GM12878 (cell line): ENCODE measurements at regions not wholly inside any gene's neighbourhood (a gene's known extent, or its start where the extent isn't known, plus 50 kb on each side); places are given as distances from the start of the nearest gene placed in this dataset.

Experiments
- CEBPB ChIP-seq, 2 experiments: fragments of 150-350 bp in 1 of 2; IDR thresholded peaks; 2 replicates each; pipeline ENCODE4 v1.6.1; 2012 to 2014; ENCODE audit warnings: low read depth in 2 of 2, low read length in 2 of 2, borderline replicate concordance in 1 of 2, inconsistent platforms in 1 of 2
- CTCF ChIP-seq, 3 experiments: IDR thresholded peaks in 2 of 3; conservative IDR thresholded peaks in 1 of 3; 2 replicates each; pipeline ENCODE4 v1.5.1; 2011; ENCODE audit warnings: low read depth in 3 of 3, low read length in 3 of 3, mild to moderate bottlenecking in 3 of 3, control low read depth in 2 of 3, moderate library complexity in 2 of 3, inconsistent platforms in 1 of 3, mixed read lengths in 1 of 3; ENCODE audit not compliant: control insufficient read depth in 2 of 3, insufficient read depth in 1 of 3; ENCODE audit errors: extremely low read depth in 1 of 3
- SIN3A ChIP-seq: IDR thresholded peaks from 2 replicates; pipeline ENCODE4 v1.6.1; 2012; ENCODE audit warnings: low read depth, low read length, improper control_type of control experiment
- SP1 ChIP-seq: IDR thresholded peaks from one replicate; pipeline ENCODE4 v1.6.1; 2011; ENCODE audit warnings: low read depth, low read length
- TF ChIP-seq, protein P1 (sequence below): IDR thresholded peaks from 2 replicates; pipeline ENCODE4 v1.6.1; 2011; ENCODE audit warnings: borderline replicate concordance, low read depth, mild to moderate bottlenecking, moderate library complexity, low read length; ENCODE audit not compliant: insufficient read depth, poor library complexity, severe bottlenecking

- TF ChIP-seq, protein P1, sequence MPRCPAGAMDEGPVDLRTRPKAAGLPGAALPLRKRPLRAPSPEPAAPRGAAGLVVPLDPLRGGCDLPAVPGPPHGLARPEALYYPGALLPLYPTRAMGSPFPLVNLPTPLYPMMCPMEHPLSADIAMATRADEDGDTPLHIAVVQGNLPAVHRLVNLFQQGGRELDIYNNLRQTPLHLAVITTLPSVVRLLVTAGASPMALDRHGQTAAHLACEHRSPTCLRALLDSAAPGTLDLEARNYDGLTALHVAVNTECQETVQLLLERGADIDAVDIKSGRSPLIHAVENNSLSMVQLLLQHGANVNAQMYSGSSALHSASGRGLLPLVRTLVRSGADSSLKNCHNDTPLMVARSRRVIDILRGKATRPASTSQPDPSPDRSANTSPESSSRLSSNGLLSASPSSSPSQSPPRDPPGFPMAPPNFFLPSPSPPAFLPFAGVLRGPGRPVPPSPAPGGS: no peak
- no peak for TF ChIP-seq CTCF (IDR thresholded peaks at IDR 0.05 in 2 of 3, conservative IDR thresholded peaks at IDR 0.05 in 1 of 3; ENCODE audit: control insufficient read depth in 2 of 3, extremely low read depth in 1 of 3, insufficient read depth in 1 of 3, low read depth in 3 of 3, low read length in 3 of 3)
- TF ChIP-seq SIN3A: no peak
- TF ChIP-seq SP1: no peak
- TF ChIP-seq CEBPB (IDR thresholded peaks at IDR 0.05; ENCODE audit: borderline replicate concordance in 1 of 2, low read depth in 2 of 2, low read length in 2 of 2): no peak
These were observed 99.4 kb upstream of the SLC1A4 start for GRCh38 chr2:64889803-64890202.
